HPDE6-E6E7 (cell line): ENCODE measurements at regions not wholly inside any gene's neighbourhood (a gene's known extent, or its start where the extent isn't known, plus 50 kb on each side); places are given as distances from the start of the nearest gene placed in this dataset.

ENCODE experiments used
- DNase-seq: peaks from one replicate; pipeline ENCODE4 v3.0.0; 2011; ENCODE audit warnings: missing footprints; ENCODE audit errors: extremely low spot score

DNA sequence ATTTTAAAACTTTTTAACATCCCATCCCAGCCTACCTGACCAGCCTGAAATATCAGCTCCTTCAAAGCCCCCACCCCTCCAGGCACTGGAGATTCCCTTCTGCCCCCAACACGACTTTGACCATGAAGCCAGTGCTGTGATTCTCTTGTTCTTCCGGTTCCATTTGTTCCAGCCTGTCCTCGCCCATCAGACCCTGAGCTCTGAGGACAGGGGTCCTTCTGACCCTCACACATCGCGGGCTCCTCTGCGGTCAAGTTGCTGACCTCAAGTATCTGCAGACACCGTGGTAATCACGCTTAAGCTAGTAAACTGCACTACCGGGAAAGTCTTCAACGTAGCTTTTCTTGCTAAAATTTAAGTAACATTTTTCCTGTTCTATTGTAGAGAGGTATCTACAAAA lies 282.2 kb upstream of the SALL3 start:
- no peak for DNase-seq

GRCh38 chr18:78698914-78699313 lies 280.7 kb upstream of the SALL3 start:
- no peak for DNase-seq

GRCh38 chr18:78699499-78699898 lies 280.1 kb upstream of the SALL3 start:
- DNase-seq: no peak

DNA sequence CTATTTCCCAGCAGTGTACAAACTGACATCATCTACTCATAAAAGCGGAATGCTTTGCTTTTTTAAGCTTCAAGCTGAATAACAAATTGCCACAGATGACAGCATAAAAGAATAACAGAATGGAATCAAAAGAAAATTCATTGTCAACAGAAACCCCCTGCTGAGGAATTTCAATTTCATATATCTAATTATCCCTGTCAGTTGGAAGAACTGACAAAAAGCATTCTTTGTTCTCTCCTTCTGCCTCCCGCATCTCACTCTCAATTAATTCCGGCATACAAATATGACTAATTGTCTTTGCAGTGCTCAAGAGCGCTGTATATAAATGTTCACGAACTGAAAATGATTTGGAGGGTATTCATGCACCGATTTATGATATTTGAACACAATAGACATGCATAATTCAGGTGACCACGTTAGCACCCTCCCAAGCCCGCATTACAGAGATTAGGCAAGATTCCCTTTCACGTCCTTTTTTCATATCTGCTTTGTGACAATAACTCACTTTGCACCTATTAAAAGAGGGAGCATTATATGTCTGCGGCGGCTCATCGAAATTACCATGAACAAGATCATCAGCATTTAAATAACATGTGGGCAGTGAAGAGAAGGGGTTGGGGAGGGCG lies 277.7 kb upstream of the SALL3 start:
- DNase-seq: no peak

DNA sequence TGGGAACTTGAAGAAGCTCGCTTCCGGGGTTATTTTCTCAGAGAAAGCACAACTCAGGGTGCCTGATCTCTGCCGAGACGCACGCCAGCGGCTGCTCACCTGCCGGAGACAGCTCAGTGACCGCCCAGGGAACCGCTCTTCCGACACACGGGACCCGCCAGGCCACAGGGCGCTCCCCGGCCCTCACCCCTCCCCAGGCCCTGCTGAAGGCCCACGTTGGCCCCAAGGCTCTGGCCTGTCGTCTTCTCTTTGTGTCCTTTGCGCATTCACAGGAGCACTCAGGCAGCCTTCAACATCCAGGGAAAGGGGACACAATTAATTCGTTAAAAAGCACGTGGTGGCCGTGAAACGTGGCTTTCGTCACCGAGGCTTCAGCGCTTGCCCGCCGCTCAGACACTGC lies 276.3 kb upstream of the SALL3 start:
- DNase-seq: no peak

DNA sequence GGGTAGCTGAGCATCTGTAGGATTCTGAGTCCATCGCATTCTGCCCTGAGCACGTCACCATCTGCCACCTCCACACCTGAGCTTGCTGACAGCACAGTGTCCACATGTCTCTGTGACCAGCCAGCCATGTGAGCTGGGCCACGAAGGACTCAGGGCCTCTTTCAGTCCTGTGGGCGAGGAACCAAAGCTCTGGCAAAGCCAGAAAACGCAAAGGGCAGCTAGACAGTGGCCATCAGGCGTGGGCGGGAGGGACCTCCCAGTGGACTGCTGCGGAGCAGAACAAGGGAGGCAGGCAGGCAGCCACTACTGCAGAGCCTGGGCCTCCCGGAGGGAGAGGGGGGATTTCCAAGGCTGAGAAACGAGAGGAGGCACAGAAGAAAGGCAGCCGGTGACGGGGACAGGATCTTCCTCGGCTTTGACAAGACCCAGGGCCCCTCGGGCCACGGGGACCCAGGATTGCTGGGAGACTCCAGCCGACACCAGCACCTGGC lies 274.6 kb upstream of the SALL3 start:
- no peak for DNase-seq

DNA sequence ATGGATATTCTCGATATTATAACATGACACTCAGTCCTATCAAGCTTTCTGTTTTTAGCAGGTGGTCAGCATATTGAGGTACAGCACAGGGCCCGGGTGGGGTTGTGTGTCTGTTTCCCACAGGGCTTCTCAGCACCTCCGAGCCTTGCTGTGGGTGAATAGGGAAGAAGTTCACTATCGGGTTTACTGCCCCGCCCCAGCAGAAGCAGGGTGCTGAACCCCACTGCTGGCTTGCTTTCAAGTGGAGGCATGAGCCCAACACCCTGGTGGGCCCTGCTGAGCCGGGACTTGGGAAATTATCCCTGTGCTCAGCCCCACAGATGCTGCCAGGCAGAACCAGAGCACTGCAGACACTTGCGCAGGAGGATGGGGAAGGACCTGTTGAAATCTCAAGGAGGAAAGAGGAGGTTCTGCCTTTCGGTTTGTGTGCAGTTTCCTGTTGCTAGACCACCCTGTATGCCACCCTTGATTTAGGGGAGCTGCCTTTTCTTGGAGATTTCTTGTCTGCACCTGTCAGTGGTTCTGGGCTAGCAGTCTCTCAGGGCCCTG lies 270.3 kb upstream of the SALL3 start:
- no peak for DNase-seq

GRCh38 chr18:78711316-78711715 lies 268.3 kb upstream of the SALL3 start:
- DNase-seq: no peak

GRCh38 chr18:78711971-78712370 lies 267.6 kb upstream of the SALL3 start:
- no peak for DNase-seq

DNA sequence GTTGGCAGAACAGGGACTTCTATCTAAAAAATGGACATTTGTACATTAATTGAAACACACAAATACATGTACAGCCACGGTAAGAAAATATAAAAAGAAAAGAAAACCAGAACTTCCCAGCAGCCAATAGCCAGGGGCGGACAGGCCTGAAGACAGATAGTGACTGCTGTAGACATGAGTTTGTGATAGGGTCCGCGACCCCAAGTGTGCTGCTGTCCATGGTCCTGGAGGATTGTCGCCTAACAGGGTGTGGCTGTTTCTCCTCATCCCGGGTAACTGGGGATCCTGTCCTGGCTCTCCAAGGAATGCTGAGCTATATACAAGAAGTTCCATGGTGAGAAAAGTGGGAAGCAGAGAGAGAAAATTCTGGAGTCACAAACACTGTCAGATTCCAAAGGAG lies 266.5 kb upstream of the SALL3 start:
- DNase-seq: no peak

DNA sequence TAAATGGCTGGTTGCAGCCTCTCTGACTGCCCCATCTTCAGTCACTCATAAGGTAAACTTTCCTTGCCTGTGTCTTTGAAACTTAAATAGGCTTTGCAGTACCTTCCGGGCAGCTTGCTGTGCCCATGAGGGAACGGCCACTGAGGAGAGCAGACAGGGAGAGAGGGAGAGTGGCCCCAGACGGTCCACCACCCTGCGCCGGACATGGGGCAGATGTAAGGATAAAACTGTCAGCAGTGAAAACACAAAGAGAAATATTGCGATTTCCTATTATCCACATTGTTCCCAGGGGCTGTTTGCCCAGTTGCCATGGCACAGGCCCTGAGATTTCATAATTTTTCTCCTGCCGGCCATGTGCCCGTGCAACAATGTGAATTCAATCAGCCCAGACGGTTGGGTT lies 265.9 kb upstream of the SALL3 start:
- DNase-seq: no peak

- DNase-seq: no peak
Measured at GRCh38 chr18:78716022-78716421, 263.6 kb upstream of the SALL3 start.

- no peak for DNase-seq
Measured at GRCh38 chr18:78716581-78716980, 263.0 kb upstream of the SALL3 start.

- no peak for DNase-seq
Measured at GRCh38 chr18:78717051-78717765, 262.4 kb upstream of the SALL3 start.

DNA sequence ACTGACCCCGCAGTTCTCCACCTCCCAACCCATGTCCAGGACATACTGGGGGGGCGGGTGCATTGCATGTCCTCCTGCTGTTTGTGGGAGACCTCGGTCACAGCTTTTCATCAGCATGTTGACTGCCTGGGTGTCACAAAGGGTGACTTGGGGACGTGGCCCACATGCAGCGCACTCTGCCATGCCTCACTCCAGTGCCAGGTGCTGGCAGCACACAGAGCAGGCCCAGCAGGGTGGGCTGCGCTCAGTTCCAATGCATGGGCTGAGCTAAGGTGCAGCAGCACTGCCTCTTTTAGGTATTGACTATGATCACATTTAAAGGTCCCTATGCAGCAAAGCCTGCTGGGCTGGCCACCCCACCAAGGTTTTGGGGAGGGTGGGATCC lies 261.9 kb upstream of the SALL3 start:
- DNase-seq: no peak

DNA sequence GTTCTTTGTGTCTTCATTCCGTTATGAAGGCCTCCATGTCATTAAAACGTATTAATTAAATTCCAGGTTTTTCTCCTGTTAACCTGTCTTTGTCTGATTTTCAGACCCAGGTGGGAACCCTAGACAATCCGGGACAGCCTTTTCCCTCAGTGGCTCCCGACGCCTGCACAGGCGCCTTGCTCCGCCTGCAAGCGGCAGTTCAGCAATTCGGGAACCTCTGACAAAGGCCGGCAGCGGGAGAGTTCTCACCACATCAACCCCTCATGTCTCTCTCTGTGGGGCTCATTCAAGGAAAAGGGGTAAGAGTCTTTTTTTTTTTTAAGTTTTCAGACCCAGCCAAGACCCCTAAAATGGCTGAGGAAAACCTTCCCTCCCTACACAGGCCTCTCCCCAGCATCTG lies 259.8 kb upstream of the SALL3 start:
- DNase-seq: no peak

- no peak for DNase-seq
Measured at GRCh38 chr18:78720456-78721237, 259.0 kb upstream of the SALL3 start.

- no peak for DNase-seq
Measured at GRCh38 chr18:78721238-78721875, 258.3 kb upstream of the SALL3 start.

GRCh38 chr18:78721981-78722380 lies 257.6 kb upstream of the SALL3 start:
- no peak for DNase-seq

DNA sequence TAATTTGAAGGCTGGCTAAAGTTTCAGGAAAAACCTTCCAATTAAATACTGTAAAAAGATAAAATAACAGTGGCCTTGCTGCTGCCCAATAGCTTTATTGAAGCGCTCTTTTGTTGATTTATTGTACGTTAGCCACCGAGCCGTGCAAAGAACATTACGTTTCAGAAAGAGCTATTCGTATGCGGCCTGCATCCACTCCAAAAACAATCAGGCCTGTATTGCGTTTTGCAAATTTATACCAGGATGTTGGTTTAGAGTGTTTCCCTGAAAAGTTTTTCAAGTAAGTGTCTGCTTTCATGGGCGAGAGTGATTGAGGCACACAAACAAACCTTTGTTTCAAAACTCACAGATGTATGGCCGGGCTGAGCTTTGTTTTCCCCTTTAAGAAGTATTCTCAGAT lies 257.2 kb upstream of the SALL3 start:
- no peak for DNase-seq

DNA sequence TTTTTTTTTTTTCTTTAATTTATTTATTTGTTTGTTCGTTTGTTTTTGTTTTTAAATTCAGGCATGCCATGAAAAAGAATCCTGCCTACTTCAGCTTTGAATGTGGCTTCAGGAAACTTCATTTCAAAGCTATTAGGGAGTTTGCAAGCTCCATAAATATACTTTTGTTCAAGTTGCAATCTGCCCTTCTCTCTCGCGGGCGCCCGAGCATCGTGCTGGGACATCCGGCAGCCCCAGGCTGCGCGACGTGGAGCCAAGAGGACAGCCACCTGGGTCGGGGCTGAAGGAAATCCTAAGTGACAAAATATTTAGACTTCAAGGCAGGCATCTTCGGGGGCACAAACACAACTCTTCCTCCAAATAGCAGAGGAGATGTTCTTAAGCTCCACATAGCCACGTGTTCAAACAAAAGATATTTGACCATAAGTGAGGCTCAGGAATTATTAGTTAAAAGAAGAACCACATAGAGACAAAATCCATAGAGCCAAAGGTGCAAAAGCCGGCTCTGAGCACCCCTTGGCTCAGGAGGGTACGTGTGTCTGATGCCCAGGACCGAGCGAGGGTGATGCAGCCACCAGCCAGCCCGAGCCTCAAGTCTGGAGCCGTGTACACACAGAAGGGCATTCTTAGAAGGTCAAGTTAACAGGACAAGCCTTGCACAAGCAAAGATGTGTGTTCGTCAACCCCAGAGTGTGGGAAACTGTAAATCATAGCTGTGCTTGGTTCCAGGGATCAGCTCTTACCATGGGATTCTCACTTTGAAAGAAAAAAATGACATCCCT lies 256.5 kb upstream of the SALL3 start:
- no peak for DNase-seq
